Astrocyte of the spinal cord (primary cell): ENCODE measurements at regions not wholly inside any gene's neighbourhood (a gene's known extent, or its start where the extent isn't known, plus 50 kb on each side); places are given as distances from the start of the nearest gene placed in this dataset.

ENCODE experiments used
- DNase-seq: peaks from one replicate; pipeline ENCODE4 v3.0.0; 2011; ENCODE audit warnings: low read depth, low spot score
- H3K4me3 ChIP-seq: 2 replicates; pipeline ENCODE4 v1.5.1; 2011; ENCODE audit warnings: low read depth, mild to moderate bottlenecking, low read length, moderate library complexity
- CTCF ChIP-seq: IDR thresholded peaks from 2 replicates; pipeline ENCODE4 v1.5.1; 2012; ENCODE audit warnings: low read depth, mild to moderate bottlenecking, low read length, inconsistent platforms
- in situ Hi-C: cut with HindIII; loops from 2 replicates; pipeline ENCODE4 v1.10.0; 2017; ENCODE audit warnings: low sequenced_read_pairs

DNA sequence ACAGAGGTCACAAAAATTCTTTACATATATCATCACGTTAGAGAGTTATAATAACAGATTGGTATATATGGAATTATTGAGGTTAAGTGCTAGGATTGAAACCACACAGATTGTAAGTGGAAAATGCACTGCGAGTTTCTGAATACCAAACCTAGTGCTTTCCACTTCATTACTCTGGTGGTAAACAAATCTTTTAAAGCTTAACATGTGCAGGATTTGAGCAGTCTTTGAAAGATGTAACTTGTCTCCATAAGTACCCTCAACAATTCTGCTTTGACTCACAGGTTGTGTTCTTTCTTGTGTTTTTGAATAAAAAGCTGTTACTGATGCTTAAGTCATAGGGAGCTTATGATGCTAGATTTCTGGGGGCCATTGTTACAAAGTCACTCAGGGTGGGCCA lies 314.7 kb upstream of the DACH1 start:
- no peak overlapping the region for H3K4me3 ChIP-seq
- peak; percentile 42 for DNase-seq
- TF ChIP-seq CTCF: no peak
- in situ Hi-C loops: no loop called here

- DNase-seq: peak; percentile 71
- no peak overlapping the region for H3K4me3 ChIP-seq
- TF ChIP-seq CTCF: no peak
- in situ Hi-C loops: no loop called here
These were observed 313.4 kb upstream of the DACH1 start for GRCh38 chr13:72180253-72180952.

DNA sequence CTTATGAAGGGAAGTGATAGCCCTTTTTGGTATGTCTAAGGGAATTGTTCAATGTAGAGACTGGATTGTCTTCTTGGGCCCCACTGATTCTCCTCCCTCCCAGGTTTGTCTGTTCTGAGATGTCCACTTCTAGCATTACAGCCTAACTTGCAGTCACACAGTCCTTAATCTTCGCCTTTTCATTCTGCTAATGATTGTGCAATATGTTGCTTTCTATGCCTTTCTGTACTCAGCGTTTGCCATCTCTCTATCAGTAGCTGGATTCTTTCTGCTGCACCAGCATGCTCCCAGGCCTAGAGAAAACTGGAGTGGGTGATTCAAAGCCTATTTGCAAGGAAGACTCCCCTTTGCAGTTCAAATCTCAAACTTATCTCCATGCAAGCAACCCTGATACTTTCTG lies 307.5 kb upstream of the DACH1 start:
- in situ Hi-C loops: no loop called here
- DNase-seq: no peak
- no peak overlapping the region for H3K4me3 ChIP-seq
- TF ChIP-seq CTCF: no peak

DNA sequence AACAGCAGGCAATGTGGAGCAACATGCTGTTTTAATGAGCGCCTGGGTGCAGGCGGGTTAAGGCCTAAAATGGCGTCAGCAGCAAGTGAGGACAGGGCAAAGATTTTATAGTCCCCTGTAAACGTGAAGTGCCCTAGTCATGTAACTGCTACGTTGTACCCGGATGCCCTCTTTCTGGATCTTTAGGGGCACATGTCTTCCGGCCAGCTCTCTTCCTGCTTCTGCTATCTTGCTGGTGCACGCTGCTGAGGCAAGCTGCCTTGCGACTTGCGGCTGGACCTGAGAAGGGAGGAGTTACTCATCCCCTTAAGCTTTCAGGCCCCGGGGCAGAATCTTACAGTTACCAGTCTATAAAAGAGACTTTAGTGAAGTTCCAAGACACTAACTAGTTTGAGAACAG lies 303.6 kb upstream of the DACH1 start:
- in situ Hi-C loops: no loop called here
- TF ChIP-seq CTCF: no peak
- DNase-seq: no peak
- H3K4me3 ChIP-seq: no peak overlapping the region

DNA sequence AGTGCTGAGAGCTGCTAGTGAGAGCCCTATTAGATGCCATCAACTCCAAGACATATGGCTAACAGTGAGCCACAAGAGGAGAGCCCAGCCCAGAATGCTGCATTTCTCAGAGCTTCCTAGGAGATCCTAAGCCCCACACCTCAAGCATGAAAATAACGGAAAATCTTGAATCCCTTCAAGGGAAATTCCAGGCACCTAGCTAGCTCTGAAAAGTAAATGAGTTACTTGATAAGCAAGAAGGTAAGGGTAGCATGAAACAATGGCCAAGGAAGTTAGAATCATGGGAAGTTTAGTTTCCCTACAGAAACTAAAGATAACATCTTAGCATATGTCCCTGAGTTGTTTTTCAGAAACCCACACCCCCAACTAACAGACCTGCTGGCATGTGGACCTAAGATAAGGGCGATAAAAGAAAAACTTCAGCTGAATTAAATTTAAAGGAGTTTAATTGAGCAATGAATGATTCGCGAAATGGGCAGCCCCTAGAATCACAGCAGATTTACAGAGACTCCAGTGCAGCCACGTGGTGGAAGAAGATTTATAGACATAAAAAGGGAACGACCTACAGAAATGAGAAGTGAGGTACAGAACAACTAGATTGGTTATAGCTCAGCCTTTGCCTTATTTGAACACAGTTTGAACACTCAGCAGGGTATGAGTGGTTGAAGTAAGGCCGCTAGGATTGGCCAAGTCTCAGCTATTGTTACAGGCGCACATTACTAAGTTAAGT lies 301.3 kb upstream of the DACH1 start:
- DNase-seq: no peak
- no peak overlapping the region for H3K4me3 ChIP-seq
- no peak for TF ChIP-seq CTCF
- in situ Hi-C loops: no loop called here

DNA sequence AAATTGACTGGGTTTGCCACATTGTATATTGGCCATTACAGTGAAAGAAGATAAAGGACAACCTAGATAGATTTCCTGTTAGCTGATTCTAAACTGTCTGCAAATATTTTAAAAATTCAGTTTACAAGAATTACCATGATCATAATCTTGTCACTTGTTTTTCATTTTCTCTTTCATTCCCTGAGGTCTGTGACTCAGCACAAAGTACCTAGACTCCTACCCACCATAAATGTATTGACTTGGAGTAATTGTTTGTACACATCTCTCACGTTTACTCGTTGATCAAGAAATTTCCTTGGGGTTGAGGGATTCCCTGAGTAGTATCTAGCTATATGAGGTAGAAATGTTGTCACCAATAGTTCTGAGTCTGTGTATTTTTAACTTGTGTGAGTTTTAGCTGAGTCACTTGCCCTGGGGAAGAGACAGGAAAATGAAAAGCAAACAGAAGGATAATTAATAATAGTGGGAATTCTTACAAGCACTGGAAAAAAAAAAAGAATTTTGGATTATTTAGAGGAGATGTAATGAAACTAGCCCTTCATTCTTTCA lies 299.2 kb upstream of the DACH1 start:
- TF ChIP-seq CTCF: no peak
- in situ Hi-C loops: no loop called here
- peak; percentile 35 for DNase-seq
- H3K4me3 ChIP-seq: no peak overlapping the region
